Suprapubic skin (tissue), 4 donors: ENCODE measurements at regions not wholly inside any gene's neighbourhood (a gene's known extent, or its start where the extent isn't known, plus 50 kb on each side); places are given as distances from the start of the nearest gene placed in this dataset.

ENCODE experiments used
- DNase-seq, 2 donors: peaks; one replicate each; pipeline ENCODE4 v3.0.0-alpha.2; 2019; ENCODE audit warnings: low spot score in 2 of 2
- H3K27ac ChIP-seq: fragments of 200-600 bp; sonication (generic); one replicate; pipeline ENCODE4 v1.5.1; 2019
- H3K27me3 ChIP-seq: fragments of 200-600 bp; sonication (generic); one replicate; pipeline ENCODE4 v1.5.1; 2019
- H3K36me3 ChIP-seq: fragments of 200-600 bp; sonication (generic); one replicate; pipeline ENCODE4 v1.5.1; 2019
- H3K4me1 ChIP-seq: fragments of 200-600 bp; sonication (generic); one replicate; pipeline ENCODE4 v1.5.1; 2019
- H3K4me3 ChIP-seq: fragments of 200-600 bp; sonication (generic); one replicate; pipeline ENCODE4 v1.5.1; 2019; ENCODE audit warnings: mild to moderate bottlenecking
- H3K9me3 ChIP-seq: fragments of 200-600 bp; sonication (generic); one replicate; pipeline ENCODE4 v1.5.1; 2019
- EP300 ChIP-seq: sonication (generic); formaldehyde crosslinking; IDR thresholded peaks from one replicate; pipeline ENCODE4 v1.6.1; 2017; ENCODE audit warnings: antibody characterized with exemption
- POLR2A ChIP-seq, 2 donors: fragments of 450-650 bp; IDR thresholded peaks; one replicate each; pipeline ENCODE4 v1.6.1; 2017; ENCODE audit warnings: antibody characterized with exemption in 2 of 2, mild to moderate bottlenecking in 2 of 2, moderate library complexity in 2 of 2
- POLR2AphosphoS5 ChIP-seq, 3 donors: sonication (generic); formaldehyde crosslinking; IDR thresholded peaks; one replicate each; pipeline ENCODE4 v1.6.1; 2017; ENCODE audit warnings: antibody characterized with exemption in 3 of 3
- WGBS: methylation state at CpG from one replicate; pipeline ENCODE4 v1.1.5; 2018; 5-methylcytosine and 5-hydroxymethylcytosine counted together
- TF ChIP-seq, protein P1 (sequence below), 2 donors: fragments of 200-600 bp in 1 of 2; fragments of 450-650 bp in 1 of 2; sonication (generic) in 1 of 2; IDR thresholded peaks; one replicate each; pipeline ENCODE4 v1.5.1; 2016 to 2019; ENCODE audit warnings: antibody characterized with exemption in 2 of 2, mild to moderate bottlenecking in 1 of 2, moderate library complexity in 1 of 2

DNA sequence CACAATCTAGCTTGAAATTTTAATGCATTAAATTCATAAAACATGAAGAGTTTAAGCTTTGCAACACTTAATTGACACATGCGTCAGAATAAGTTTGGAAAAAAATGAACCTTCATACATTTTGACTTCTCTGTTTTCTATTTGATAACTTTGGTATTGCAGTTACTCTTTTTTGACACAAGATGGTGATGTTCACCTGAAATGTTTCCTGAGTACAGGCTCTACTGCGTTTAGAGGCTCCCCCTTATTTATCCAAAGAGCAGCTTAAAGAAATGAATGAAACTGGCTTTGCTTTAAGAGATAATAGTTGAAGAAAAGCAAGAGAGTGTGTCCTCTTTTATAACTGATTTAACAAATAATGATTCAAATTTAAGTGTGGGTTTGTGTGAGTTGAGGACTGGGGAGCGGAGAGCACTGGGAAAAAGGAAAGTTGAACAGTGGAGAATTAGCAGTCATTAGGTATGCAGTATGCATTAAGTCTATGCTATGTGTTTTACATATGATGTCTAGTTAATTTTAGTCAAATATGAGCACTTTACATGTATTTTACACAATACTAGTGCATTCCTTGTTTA, 180.6 kb upstream of the NUDT6 start:
- 44% methylated on average over 3 of the region's 3 CpGs for WGBS
- Histone ChIP-seq H3K36me3 (no peaks in the 10 kb centered on the region), H3K4me3 (no peak overlapping the region), H3K27me3 (no peaks in the 10 kb centered on the region), H3K4me1 (peaks cover 10% of the 10 kb centered on the region), H3K27ac (no peak overlapping the region), H3K9me3 (no peaks in the 10 kb centered on the region)
- DNase-seq, result no peak
- no peak for TF ChIP-seq POLR2A (IDR thresholded peaks at IDR 0.05)
- TF ChIP-seq EP300, result no peak
- no peak for TF ChIP-seq POLR2AphosphoS5 (IDR thresholded peaks at IDR 0.05)
- TF ChIP-seq, protein P1, sequence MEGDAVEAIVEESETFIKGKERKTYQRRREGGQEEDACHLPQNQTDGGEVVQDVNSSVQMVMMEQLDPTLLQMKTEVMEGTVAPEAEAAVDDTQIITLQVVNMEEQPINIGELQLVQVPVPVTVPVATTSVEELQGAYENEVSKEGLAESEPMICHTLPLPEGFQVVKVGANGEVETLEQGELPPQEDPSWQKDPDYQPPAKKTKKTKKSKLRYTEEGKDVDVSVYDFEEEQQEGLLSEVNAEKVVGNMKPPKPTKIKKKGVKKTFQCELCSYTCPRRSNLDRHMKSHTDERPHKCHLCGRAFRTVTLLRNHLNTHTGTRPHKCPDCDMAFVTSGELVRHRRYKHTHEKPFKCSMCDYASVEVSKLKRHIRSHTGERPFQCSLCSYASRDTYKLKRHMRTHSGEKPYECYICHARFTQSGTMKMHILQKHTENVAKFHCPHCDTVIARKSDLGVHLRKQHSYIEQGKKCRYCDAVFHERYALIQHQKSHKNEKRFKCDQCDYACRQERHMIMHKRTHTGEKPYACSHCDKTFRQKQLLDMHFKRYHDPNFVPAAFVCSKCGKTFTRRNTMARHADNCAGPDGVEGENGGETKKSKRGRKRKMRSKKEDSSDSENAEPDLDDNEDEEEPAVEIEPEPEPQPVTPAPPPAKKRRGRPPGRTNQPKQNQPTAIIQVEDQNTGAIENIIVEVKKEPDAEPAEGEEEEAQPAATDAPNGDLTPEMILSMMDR (IDR thresholded peaks at IDR 0.05), result peak; percentile 57 to 70

DNA sequence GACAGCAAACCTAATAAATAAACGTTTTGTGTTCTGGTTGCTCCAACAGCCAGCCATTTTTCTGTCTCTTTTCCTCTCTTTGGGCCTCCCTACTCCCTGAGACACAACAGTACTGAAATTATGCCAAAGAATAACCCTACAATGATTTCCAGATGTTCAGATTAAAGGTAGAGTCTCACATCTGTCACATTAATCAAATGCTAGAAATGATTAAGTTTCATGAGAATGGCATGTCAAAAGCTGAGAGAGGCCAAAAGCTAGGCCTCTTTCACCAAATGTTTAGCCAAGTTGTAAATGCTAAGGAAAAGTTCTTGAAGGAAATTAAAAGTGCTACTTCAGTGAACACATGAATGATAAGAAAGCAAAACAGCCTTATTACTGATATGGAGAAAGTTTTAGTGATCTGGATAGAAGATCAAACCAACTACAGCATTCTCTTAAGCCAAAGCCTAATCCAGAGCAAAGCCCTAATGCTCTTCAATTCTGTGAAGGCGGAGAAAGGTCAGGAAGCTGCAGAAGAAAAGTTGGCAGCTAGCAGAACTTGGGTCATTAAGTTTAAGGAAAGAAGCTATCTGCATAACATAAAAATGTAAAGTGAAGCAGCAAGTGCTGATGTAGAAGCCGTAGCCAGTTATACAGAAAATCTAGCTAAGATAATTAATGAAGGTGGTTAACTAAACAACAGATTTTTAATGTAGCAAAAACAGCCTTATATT, 182.1 kb upstream of the NUDT6 start:
- no peak for DNase-seq
- no peak overlapping the region for H3K27ac ChIP-seq

DNA sequence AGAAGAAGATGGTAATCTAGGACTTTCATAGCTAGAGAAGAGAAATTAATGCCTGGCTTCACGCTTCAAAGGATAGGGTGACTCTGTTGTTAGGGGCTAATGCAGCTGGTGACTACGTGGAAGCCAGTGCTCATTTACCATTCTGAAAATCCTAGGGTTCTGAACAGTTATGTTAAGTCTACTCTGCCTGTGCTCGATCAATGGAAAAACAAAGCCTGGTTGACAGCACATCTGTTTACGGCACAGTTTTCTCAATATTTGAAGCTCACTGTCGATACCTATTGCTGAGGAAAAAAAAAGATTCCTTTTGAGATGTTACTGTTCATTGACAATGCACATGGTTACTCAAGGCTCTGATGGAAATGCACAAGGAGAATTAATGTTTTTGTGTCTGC, 182.6 kb upstream of the NUDT6 start:
- H3K4me3 ChIP-seq, result no peak overlapping the region
- TF ChIP-seq POLR2AphosphoS5 (IDR thresholded peaks at IDR 0.05) (no peak), EP300 (no peak)
- TF ChIP-seq, protein P1 (IDR thresholded peaks at IDR 0.05), result no peak
- H3K4me1 ChIP-seq, result peaks cover 10% of the 10 kb centered on the region
- 93% methylated on average over 5 of the region's 5 CpGs for WGBS
- H3K27ac ChIP-seq, result no peak overlapping the region
- no peak for DNase-seq
- no peaks in the 10 kb centered on the region for H3K9me3 ChIP-seq
- H3K27me3 ChIP-seq, result no peaks in the 10 kb centered on the region
- H3K36me3 ChIP-seq, result no peaks in the 10 kb centered on the region

More for the DNA sequence above, 182.1 kb upstream of the NUDT6 start:
- H3K4me3 ChIP-seq, result no peak overlapping the region
- no peaks in the 10 kb centered on the region for H3K27me3 ChIP-seq
- H3K4me1 ChIP-seq, result peaks cover 10% of the 10 kb centered on the region
- TF ChIP-seq EP300, result no peak
- TF ChIP-seq, protein P1 (IDR thresholded peaks at IDR 0.05), result no peak
- no peak for TF ChIP-seq POLR2A (IDR thresholded peaks at IDR 0.05)
- TF ChIP-seq POLR2AphosphoS5 (IDR thresholded peaks at IDR 0.05), result no peak
- H3K36me3 ChIP-seq, result no peaks in the 10 kb centered on the region
- WGBS, result 71% methylated on average over 3 of the region's 3 CpGs
- H3K9me3 ChIP-seq, result no peaks in the 10 kb centered on the region

DNA sequence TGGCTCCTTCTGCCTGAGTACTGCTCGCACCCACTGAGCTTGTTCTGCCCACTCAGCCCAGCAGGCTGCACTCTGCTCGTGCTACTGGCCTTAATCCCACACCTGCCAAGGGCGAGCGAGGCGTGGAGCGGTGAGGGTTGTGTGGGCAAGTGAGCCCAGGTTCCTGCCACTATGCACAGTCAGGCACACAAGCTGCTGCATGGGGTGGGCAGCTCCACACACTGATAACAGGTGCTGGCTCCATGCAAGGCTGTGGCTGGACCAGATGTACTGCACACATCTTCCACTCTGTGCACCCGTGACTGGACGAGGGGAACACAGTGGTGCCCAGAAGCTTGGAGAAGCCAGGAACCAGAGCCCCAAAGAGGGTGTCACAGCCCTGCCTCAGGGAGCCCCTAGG, 184.3 kb upstream of the NUDT6 start:
- no peak for TF ChIP-seq POLR2AphosphoS5 (IDR thresholded peaks at IDR 0.05)
- TF ChIP-seq, protein P1 (IDR thresholded peaks at IDR 0.05), result no peak
- no peak for TF ChIP-seq EP300
- no peak for TF ChIP-seq POLR2A (IDR thresholded peaks at IDR 0.05)
- Histone ChIP-seq H3K36me3 (no peaks in the 10 kb centered on the region), H3K4me1 (peaks cover 10% of the 10 kb centered on the region), H3K27me3 (no peaks in the 10 kb centered on the region), H3K9me3 (no peaks in the 10 kb centered on the region), H3K27ac (no peak overlapping the region), H3K4me3 (no peak overlapping the region)
- DNase-seq, result no peak
- WGBS, result 100% methylated on average over 5 of the region's 8 CpGs

DNA sequence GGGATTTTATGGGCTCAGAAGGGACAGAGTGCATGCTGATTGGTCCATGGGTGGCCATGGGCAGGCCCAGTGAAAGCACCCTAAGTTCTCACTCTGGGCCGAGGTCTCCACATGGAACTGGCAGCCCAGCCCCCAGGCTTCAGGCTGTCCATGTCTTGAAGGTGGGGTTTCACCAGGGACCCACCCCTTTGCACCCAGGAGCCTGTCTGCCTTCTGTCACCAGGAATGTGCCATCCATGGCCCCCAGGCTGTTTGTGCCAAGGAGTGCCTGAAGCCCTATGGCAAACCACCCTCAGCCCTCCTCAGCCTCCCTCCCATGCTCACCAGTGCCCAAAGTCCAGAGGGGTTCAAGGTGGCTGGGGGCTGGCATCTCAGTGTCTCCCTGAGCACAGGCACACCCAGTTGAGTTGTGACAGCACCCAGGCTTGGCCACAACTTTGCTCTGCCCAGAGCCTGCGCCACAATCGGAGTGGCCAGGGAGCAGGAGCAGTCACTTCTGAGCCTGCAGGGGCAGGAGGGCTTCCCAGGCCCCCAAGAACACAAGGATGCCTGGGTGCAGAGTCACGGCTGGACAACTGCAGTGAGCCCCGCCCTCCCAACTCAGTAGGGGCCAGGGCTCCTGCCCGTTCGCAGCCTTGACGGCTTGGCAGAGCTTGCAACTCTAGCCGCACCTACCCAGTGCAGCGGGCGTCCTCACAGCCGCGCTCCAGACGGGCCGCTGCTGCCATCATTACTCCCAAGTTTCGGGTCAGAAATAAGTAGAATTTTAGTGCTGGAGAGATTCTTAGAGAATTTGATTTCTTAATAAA, 185.3 kb upstream of the NUDT6 start:
- no peaks in the 10 kb centered on the region for H3K9me3 ChIP-seq
- no peak overlapping the region for H3K27ac ChIP-seq
- TF ChIP-seq EP300 (no peak), POLR2AphosphoS5 (IDR thresholded peaks at IDR 0.05) (no peak), POLR2A (IDR thresholded peaks at IDR 0.05) (no peak)
- TF ChIP-seq, protein P1 (IDR thresholded peaks at IDR 0.05), result no peak
- H3K4me3 ChIP-seq, result no peak overlapping the region
- no peaks in the 10 kb centered on the region for H3K27me3 ChIP-seq
- no peak for DNase-seq
- 98% methylated on average over 11 of the region's 16 CpGs for WGBS
- H3K4me1 ChIP-seq, result peaks cover 10% of the 10 kb centered on the region
- no peaks in the 10 kb centered on the region for H3K36me3 ChIP-seq
